ENCODE measurements at regions not wholly inside any gene's neighbourhood (a gene's known extent, or its start where the extent isn't known, plus 50 kb on each side); places are given as distances from the start of the nearest gene placed in this dataset.

DNA sequence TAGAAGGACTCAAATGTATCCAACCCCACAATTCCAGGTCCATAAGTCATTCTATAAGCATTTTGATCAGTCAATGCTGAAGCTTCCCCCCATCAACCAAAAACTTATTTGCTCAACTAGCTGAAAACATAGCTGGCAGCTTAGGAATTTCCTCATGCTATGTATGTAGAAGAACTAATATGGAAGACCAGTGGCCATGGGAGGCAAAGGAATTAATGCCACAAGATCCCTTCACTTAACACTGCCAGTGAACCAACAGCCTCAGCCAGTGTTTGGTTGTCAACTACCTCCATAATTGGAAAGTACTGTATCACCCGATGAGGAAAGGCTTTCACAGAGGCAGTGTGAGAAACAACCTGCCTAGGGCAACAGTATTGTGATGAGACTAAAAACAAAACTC is 105.4 kb downstream of the ZNF429 start:
- ATAC-seq (no peak), DNase-seq (ENCODE audit: low spot score) (no peak)
- H3K27ac ChIP-seq (ENCODE audit: low read depth) = no peak overlapping the region
- Mint-ChIP-seq H3K27ac (no peak overlapping the region), H3K27me3 (ENCODE audit: insufficient read depth, low read depth, poor library complexity) (no peaks in the 10 kb centered on the region), H3K9me3 (peaks cover 27% of the 10 kb centered on the region), H3K4me3 (no peak overlapping the region), H3K36me3 (ENCODE audit: low read depth) (peaks cover 9% of the 10 kb centered on the region), H3K4me1 (peaks cover 10% of the 10 kb centered on the region; the same call in 2 of the 3 replicates)
- no peaks in the 10 kb centered on the region for H3F3A ChIP-seq (replicated peaks; ENCODE audit: low read depth)
- peaks cover 3% of the 10 kb centered on the region; the same call in 1 of the 2 replicates for H3K4me1 ChIP-seq (ENCODE audit: insufficient read depth)
- no peak overlapping the region for H3K4me2 ChIP-seq
- H3K79me2 ChIP-seq (replicated peaks; ENCODE audit: insufficient read depth) = no peaks in the 10 kb centered on the region
- no peaks in the 10 kb centered on the region for H4K20me1 ChIP-seq (replicated peaks; ENCODE audit: insufficient read depth)
- H2AFZ ChIP-seq = no peak overlapping the region
- no peaks in the 10 kb centered on the region; the same call in 1 of the 2 replicates for H3K9me2 ChIP-seq (ENCODE audit: insufficient read depth)
- H3K36me3 ChIP-seq (ENCODE audit: insufficient read depth) = 0 out of 2 replicates have a peak, but pooled peaks cover 3% of the 10 kb centered on the region
- peaks cover 5% of the 10 kb centered on the region for H3K27me3 ChIP-seq (ENCODE audit: insufficient read depth)
- no peak overlapping the region for H3K4me3 ChIP-seq
- TF ChIP-seq, protein P1, sequence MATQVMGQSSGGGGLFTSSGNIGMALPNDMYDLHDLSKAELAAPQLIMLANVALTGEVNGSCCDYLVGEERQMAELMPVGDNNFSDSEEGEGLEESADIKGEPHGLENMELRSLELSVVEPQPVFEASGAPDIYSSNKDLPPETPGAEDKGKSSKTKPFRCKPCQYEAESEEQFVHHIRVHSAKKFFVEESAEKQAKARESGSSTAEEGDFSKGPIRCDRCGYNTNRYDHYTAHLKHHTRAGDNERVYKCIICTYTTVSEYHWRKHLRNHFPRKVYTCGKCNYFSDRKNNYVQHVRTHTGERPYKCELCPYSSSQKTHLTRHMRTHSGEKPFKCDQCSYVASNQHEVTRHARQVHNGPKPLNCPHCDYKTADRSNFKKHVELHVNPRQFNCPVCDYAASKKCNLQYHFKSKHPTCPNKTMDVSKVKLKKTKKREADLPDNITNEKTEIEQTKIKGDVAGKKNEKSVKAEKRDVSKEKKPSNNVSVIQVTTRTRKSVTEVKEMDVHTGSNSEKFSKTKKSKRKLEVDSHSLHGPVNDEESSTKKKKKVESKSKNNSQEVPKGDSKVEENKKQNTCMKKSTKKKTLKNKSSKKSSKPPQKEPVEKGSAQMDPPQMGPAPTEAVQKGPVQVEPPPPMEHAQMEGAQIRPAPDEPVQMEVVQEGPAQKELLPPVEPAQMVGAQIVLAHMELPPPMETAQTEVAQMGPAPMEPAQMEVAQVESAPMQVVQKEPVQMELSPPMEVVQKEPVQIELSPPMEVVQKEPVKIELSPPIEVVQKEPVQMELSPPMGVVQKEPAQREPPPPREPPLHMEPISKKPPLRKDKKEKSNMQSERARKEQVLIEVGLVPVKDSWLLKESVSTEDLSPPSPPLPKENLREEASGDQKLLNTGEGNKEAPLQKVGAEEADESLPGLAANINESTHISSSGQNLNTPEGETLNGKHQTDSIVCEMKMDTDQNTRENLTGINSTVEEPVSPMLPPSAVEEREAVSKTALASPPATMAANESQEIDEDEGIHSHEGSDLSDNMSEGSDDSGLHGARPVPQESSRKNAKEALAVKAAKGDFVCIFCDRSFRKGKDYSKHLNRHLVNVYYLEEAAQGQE (IDR thresholded peaks at IDR 0.05; ENCODE audit: unreplicated experiment) = no peak
- TF ChIP-seq ZNF114 (CRISPR knock-in tag; IDR thresholded peaks at IDR 0.05) (no peak), JUNB (IDR thresholded peaks at IDR 0.05; ENCODE audit: unreplicated experiment) (no peak), NANOG (IDR thresholded peaks at IDR 0.05; ENCODE audit: borderline replicate concordance) (no peak), EZH2phosphoT487 (IDR thresholded peaks at IDR 0.05; ENCODE audit: unreplicated experiment) (no peak), ZNF331 (CRISPR knock-in tag; IDR thresholded peaks at IDR 0.05; ENCODE audit: low read depth) (no peak), EZH2 (IDR thresholded peaks at IDR 0.05; ENCODE audit: low read depth, unreplicated experiment) (no peak), POLR2AphosphoS5 (IDR thresholded peaks at IDR 0.05; ENCODE audit: low read depth) (no peak), CREB1 (CRISPR knock-in tag; IDR thresholded peaks at IDR 0.05; ENCODE audit: low read depth) (no peak)
- TF ChIP-seq, protein P2, sequence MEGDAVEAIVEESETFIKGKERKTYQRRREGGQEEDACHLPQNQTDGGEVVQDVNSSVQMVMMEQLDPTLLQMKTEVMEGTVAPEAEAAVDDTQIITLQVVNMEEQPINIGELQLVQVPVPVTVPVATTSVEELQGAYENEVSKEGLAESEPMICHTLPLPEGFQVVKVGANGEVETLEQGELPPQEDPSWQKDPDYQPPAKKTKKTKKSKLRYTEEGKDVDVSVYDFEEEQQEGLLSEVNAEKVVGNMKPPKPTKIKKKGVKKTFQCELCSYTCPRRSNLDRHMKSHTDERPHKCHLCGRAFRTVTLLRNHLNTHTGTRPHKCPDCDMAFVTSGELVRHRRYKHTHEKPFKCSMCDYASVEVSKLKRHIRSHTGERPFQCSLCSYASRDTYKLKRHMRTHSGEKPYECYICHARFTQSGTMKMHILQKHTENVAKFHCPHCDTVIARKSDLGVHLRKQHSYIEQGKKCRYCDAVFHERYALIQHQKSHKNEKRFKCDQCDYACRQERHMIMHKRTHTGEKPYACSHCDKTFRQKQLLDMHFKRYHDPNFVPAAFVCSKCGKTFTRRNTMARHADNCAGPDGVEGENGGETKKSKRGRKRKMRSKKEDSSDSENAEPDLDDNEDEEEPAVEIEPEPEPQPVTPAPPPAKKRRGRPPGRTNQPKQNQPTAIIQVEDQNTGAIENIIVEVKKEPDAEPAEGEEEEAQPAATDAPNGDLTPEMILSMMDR (conservative IDR thresholded peaks at IDR 0.05; ENCODE audit: low read depth in 2 of 2) = no peak
- TF ChIP-seq, protein P3, sequence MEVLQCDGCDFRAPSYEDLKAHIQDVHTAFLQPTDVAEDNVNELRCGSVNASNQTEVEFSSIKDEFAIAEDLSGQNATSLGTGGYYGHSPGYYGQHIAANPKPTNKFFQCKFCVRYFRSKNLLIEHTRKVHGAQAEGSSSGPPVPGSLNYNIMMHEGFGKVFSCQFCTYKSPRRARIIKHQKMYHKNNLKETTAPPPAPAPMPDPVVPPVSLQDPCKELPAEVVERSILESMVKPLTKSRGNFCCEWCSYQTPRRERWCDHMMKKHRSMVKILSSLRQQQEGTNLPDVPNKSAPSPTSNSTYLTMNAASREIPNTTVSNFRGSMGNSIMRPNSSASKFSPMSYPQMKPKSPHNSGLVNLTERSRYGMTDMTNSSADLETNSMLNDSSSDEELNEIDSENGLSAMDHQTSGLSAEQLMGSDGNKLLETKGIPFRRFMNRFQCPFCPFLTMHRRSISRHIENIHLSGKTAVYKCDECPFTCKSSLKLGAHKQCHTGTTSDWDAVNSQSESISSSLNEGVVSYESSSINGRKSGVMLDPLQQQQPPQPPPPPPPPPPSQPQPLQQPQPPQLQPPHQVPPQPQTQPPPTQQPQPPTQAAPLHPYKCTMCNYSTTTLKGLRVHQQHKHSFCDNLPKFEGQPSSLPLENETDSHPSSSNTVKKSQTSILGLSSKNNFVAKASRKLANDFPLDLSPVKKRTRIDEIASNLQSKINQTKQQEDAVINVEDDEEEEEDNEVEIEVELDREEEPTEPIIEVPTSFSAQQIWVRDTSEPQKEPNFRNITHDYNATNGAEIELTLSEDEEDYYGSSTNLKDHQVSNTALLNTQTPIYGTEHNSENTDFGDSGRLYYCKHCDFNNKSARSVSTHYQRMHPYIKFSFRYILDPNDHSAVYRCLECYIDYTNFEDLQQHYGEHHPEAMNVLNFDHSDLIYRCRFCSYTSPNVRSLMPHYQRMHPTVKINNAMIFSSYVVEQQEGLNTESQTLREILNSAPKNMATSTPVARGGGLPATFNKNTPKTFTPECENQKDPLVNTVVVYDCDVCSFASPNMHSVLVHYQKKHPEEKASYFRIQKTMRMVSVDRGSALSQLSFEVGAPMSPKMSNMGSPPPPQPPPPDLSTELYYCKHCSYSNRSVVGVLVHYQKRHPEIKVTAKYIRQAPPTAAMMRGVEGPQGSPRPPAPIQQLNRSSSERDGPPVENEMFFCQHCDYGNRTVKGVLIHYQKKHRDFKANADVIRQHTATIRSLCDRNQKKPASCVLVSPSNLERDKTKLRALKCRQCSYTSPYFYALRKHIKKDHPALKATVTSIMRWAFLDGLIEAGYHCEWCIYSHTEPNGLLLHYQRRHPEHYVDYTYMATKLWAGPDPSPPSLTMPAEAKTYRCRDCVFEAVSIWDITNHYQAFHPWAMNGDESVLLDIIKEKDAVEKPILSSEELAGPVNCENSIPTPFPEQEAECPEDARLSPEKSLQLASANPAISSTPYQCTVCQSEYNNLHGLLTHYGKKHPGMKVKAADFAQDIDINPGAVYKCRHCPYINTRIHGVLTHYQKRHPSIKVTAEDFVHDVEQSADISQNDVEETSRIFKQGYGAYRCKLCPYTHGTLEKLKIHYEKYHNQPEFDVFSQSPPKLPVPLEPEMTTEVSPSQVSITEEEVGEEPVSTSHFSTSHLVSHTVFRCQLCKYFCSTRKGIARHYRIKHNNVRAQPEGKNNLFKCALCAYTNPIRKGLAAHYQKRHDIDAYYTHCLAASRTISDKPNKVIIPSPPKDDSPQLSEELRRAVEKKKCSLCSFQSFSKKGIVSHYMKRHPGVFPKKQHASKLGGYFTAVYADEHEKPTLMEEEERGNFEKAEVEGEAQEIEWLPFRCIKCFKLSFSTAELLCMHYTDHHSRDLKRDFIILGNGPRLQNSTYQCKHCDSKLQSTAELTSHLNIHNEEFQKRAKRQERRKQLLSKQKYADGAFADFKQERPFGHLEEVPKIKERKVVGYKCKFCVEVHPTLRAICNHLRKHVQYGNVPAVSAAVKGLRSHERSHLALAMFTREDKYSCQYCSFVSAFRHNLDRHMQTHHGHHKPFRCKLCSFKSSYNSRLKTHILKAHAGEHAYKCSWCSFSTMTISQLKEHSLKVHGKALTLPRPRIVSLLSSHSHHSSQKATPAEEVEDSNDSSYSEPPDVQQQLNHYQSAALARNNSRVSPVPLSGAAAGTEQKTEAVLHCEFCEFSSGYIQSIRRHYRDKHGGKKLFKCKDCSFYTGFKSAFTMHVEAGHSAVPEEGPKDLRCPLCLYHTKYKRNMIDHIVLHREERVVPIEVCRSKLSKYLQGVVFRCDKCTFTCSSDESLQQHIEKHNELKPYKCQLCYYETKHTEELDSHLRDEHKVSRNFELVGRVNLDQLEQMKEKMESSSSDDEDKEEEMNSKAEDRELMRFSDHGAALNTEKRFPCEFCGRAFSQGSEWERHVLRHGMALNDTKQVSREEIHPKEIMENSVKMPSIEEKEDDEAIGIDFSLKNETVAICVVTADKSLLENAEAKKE (CRISPR knock-in tag; IDR thresholded peaks at IDR 0.05) = no peak

Measured in GM23338 (cell line).